Transverse colon (tissue), 4 donors: ENCODE measurements at regions not wholly inside any gene's neighbourhood (a gene's known extent, or its start where the extent isn't known, plus 50 kb on each side); places are given as distances from the start of the nearest gene placed in this dataset.

Source experiments
- DNase-seq: peaks from one replicate; pipeline ENCODE4 v3.0.0-alpha.2; 2019
- H3K27ac ChIP-seq, 4 donors: fragments of 200-600 bp; sonication (generic); 2 replicates each; pipeline ENCODE4 v1.5.1; 2016 to 2018; ENCODE audit warnings: inconsistent platforms in 4 of 4
- H3K27me3 ChIP-seq: fragments of 200-600 bp; sonication (generic); 2 replicates; pipeline ENCODE4 v1.5.1; 2017; ENCODE audit warnings: inconsistent platforms
- H3K36me3 ChIP-seq, 4 donors: fragments of 200-600 bp; sonication (generic); 2 replicates each; pipeline ENCODE4 v1.5.1; 2017 to 2019; ENCODE audit warnings: inconsistent platforms in 4 of 4
- H3K4me1 ChIP-seq, 4 donors: fragments of 200-600 bp; sonication (generic); 2 replicates each; pipeline ENCODE4 v1.5.1; 2017 to 2020; ENCODE audit warnings: inconsistent platforms in 4 of 4
- H3K4me3 ChIP-seq, 4 donors: fragments of 200-600 bp; sonication (generic); 1 replicate in 1 of 4; 2 replicates in 3 of 4; pipeline versions ENCODE4 v1.5.1 to v1.6.1; 2017 to 2019; ENCODE audit warnings: inconsistent platforms in 4 of 4
- H3K9me3 ChIP-seq, 2 donors: fragments of 200-600 bp; sonication (generic); 2 replicates each; pipeline ENCODE4 v1.5.1; 2017 to 2019; ENCODE audit warnings: inconsistent platforms in 2 of 2
- EP300 ChIP-seq: sonication (generic); formaldehyde crosslinking; IDR thresholded peaks from one replicate; pipeline ENCODE4 v1.6.1; 2017; ENCODE audit warnings: antibody characterized with exemption, low read depth
- POLR2A ChIP-seq: fragments of 450-650 bp; IDR thresholded peaks from one replicate; pipeline ENCODE4 v1.6.1; 2016; ENCODE audit warnings: antibody characterized with exemption, mild to moderate bottlenecking, moderate library complexity
- POLR2AphosphoS5 ChIP-seq, 3 donors: sonication (generic); formaldehyde crosslinking; IDR thresholded peaks; one replicate each; pipeline ENCODE4 v1.6.1; 2016; ENCODE audit warnings: antibody characterized with exemption in 3 of 3
- WGBS, 2 donors: methylation state at CpG; one replicate each; pipeline ENCODE4 v1.1.5; 2018; ENCODE audit warnings: low coverage in 1 of 2; 5-methylcytosine and 5-hydroxymethylcytosine counted together
- in situ Hi-C, 4 donors: fragments of 200-750 bp; cut with MboI; loops; one replicate each; pipeline versions ENCODE4 v1.15.0 to v1.15.1; 2017; ENCODE audit warnings: low sequenced_read_pairs in 3 of 4, low pct_ligation_motif_present in 1 of 4, low pct_unique_long_range_greater_than_20kb in 1 of 4
- intact Hi-C: fragments of 100-400 bp; cut with DNase I; formaldehyde crosslinking; loops from one replicate; pipeline ENCODE4 v1.15.1; 2023; ENCODE audit warnings: low total_unique reads
- TF ChIP-seq, protein P1 (sequence below), 5 experiments: fragments of 200-600 bp in 3 of 5; fragments of 450-650 bp in 2 of 5; sonication (generic) in 3 of 5; IDR thresholded peaks; 1 replicate in 2 of 5; 2 replicates in 3 of 5; pipeline ENCODE4 v1.5.1; 2016 to 2017; ENCODE audit warnings: antibody characterized with exemption in 5 of 5, inconsistent platforms in 3 of 5, mild to moderate bottlenecking in 2 of 5, moderate library complexity in 1 of 5

DNA sequence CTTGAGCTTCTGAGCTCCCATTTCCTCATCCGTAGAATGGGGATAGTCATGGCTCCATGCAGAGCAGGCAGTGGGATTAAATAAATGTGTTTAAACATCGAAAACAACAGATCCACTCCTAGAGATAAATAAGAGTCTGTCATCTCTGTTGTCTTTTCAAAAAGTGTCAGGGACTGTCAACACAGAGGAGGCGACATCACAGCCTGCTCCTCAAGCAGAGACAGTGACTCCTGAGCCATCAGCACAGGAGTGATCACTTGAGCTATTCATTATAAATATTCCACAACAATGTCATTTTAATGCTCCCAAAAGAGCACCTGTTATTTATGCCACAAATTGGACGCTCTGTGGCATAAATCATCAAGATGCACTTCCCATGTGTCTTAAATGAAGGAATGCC, 605.6 kb upstream of the CDH5 start:
- 71 to 81% methylated on average over 4 of the region's 4 CpGs for WGBS, 2 donors
- H3K27me3 ChIP-seq: no peaks in the 10 kb centered on the region
- H3K4me1 ChIP-seq: no peaks in the 10 kb centered on the region
- no peak overlapping the region for H3K4me3 ChIP-seq
- TF ChIP-seq, protein P1, sequence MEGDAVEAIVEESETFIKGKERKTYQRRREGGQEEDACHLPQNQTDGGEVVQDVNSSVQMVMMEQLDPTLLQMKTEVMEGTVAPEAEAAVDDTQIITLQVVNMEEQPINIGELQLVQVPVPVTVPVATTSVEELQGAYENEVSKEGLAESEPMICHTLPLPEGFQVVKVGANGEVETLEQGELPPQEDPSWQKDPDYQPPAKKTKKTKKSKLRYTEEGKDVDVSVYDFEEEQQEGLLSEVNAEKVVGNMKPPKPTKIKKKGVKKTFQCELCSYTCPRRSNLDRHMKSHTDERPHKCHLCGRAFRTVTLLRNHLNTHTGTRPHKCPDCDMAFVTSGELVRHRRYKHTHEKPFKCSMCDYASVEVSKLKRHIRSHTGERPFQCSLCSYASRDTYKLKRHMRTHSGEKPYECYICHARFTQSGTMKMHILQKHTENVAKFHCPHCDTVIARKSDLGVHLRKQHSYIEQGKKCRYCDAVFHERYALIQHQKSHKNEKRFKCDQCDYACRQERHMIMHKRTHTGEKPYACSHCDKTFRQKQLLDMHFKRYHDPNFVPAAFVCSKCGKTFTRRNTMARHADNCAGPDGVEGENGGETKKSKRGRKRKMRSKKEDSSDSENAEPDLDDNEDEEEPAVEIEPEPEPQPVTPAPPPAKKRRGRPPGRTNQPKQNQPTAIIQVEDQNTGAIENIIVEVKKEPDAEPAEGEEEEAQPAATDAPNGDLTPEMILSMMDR (IDR thresholded peaks at IDR 0.05): no peak
- TF ChIP-seq POLR2AphosphoS5 (IDR thresholded peaks at IDR 0.05) (no peak), POLR2A (no peak), EP300 (no peak)
- in situ Hi-C loops: loop anchor here in 1 of 4 donors (25.0 kb wide), 1 partner anchor 501 kb away; no protein-coding TSS in a partner anchor
- DNase-seq: no peak
- H3K27ac ChIP-seq: no peak overlapping the region
- H3K36me3 ChIP-seq: no peaks in the 10 kb centered on the region
- no peaks in the 10 kb centered on the region for H3K9me3 ChIP-seq
- intact Hi-C loops: no loop called here

GRCh38 chr16:65758620-65759019, 607.9 kb upstream of the CDH5 start:
- WGBS, 2 donors: 41 to 51% methylated on average over 4 of the region's 4 CpGs
- intact Hi-C loops (no loop called here), in situ Hi-C loops (loop anchor here in 1 of 4 donors (25.0 kb wide), 1 partner anchor 504 kb away; no protein-coding TSS in a partner anchor)
- Histone ChIP-seq H3K9me3 (no peaks in the 10 kb centered on the region), H3K27me3 (no peaks in the 10 kb centered on the region), H3K36me3 (no peaks in the 10 kb centered on the region), H3K4me1 (no peaks in the 10 kb centered on the region), H3K27ac (no peak overlapping the region), H3K4me3 (no peak overlapping the region)
- no peak for TF ChIP-seq POLR2AphosphoS5 (IDR thresholded peaks at IDR 0.05)
- no peak for TF ChIP-seq EP300
- TF ChIP-seq, protein P1 (IDR thresholded peaks at IDR 0.05): no peak
- no peak for TF ChIP-seq POLR2A
- DNase-seq: no peak

GRCh38 chr16:65757064-65757463, 609.4 kb upstream of the CDH5 start:
- in situ Hi-C loops: loop anchor here in 1 of 4 donors (25.0 kb wide), 1 partner anchor 505 kb away; no protein-coding TSS in a partner anchor
- no peak overlapping the region for H3K4me3 ChIP-seq
- WGBS, 2 donors: 60 to 82% methylated on average over 4 of the region's 4 CpGs

DNA sequence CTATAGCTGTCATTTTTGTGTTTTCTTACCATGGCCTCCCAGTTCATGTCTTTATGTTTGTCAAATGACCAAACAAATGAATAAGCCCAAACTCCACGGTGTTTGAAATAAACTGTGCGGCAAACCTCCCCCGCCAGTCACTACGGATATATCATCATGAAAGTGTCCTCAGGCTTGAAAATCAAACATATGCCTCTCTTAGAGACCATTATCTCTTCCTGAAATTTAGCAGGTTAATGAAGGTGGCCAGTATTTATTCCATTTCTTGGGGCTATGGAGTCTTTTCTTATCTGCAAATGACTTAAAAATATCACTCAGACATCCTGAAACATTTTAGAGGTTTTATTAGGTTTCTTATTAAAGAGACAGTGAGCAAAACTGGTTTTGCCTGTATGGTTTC, 610.3 kb upstream of the CDH5 start:
- no peaks in the 10 kb centered on the region for H3K9me3 ChIP-seq
- in situ Hi-C loops (loop anchor here in 1 of 4 donors (25.0 kb wide), 1 partner anchor 506 kb away; no protein-coding TSS in a partner anchor), intact Hi-C loops (no loop called here)
- WGBS, 2 donors: 62 to 85% methylated on average over 4 of the region's 4 CpGs
- H3K27me3 ChIP-seq: no peaks in the 10 kb centered on the region
- H3K27ac ChIP-seq: no peak overlapping the region
- TF ChIP-seq POLR2A (no peak), EP300 (no peak), POLR2AphosphoS5 (IDR thresholded peaks at IDR 0.05) (no peak)
- TF ChIP-seq, protein P1 (IDR thresholded peaks at IDR 0.05): no peak
- H3K36me3 ChIP-seq: no peaks in the 10 kb centered on the region
- H3K4me1 ChIP-seq: no peaks in the 10 kb centered on the region
- no peak overlapping the region for H3K4me3 ChIP-seq
- DNase-seq: no peak

More at GRCh38 chr16:65757064-65757463, 609.4 kb upstream of the CDH5 start:
- intact Hi-C loops: no loop called here
- no peaks in the 10 kb centered on the region for H3K36me3 ChIP-seq
- no peak for DNase-seq
- no peaks in the 10 kb centered on the region for H3K27me3 ChIP-seq
- no peaks in the 10 kb centered on the region for H3K4me1 ChIP-seq
- H3K9me3 ChIP-seq: no peaks in the 10 kb centered on the region
- no peak for TF ChIP-seq EP300
- TF ChIP-seq, protein P1 (IDR thresholded peaks at IDR 0.05): no peak
- no peak for TF ChIP-seq POLR2A
- TF ChIP-seq POLR2AphosphoS5 (IDR thresholded peaks at IDR 0.05): no peak
- H3K27ac ChIP-seq: no peak overlapping the region
